HCT116 (cell line): ENCODE measurements at regions not wholly inside any gene's neighbourhood (a gene's known extent, or its start where the extent isn't known, plus 50 kb on each side); places are given as distances from the start of the nearest gene placed in this dataset.

Experiments
- ATAC-seq: fragments of 200-7000 bp; cut with Tn5 transposase; 2 replicates; pipeline ENCODE4 v1.9.1; 2020; ENCODE audit warnings: mild to moderate bottlenecking, moderate library complexity
- BruUV-seq: library from RNA; stranded (reverse); fragments of 400-500 nt; replicated peaks from 2 replicates; lab custom pipeline; 2021; lab: Mats Ljungman, UMichigan
- CTCF ChIA-PET: fragments of 300-600 bp; sonication (Branson Sonifier 250); formaldehyde crosslinking; loops from one replicate; lab custom pipeline; 2021; ENCODE audit warnings: antibody characterized with exemption; lab: Charles Lee
- POLR2A ChIA-PET: fragments of 300-600, 350-600 bp; sonication (Branson Sonifier 250); formaldehyde crosslinking; loops from one replicate; lab custom pipeline; 2021; ENCODE audit warnings: antibody characterized with exemption; lab: Charles Lee
- RAD21 ChIA-PET, 2 experiments: fragments of 300-600 bp; sonication (Branson Sonifier 250); formaldehyde crosslinking; loops; one replicate each; lab custom pipeline; 2023; ENCODE audit warnings: low total read pairs in 2 of 2; ENCODE audit not compliant: uncharacterized antibody in 2 of 2, unreplicated experiment in 2 of 2, low non-redundant PET in 1 of 2; lab: Charles Lee
- DNase-seq: peaks from one replicate; pipeline ENCODE4 v3.0.0-alpha.2; 2010; ENCODE audit warnings: low read depth, low spot score
- H2AFZ ChIP-seq: fragments of 200-600 bp; shearing (Covaris generic), sonication (generic); 2 replicates; pipeline ENCODE4 v1.6.1; 2017; ENCODE audit warnings: low read depth, mixed run types, mixed read lengths, antibody characterized with exemption, low read length; ENCODE audit not compliant: poor library complexity, severe bottlenecking
- H3K27ac ChIP-seq: 2 replicates; pipeline ENCODE4 v1.5.1; 2012; ENCODE audit warnings: low read depth, low read length
- H3K27me3 ChIP-seq: fragments of 200-600 bp; sonication (generic); 2 replicates; pipeline ENCODE4 v1.6.1; 2016; ENCODE audit warnings: mixed run types, low read length, mixed read lengths; ENCODE audit not compliant: insufficient read depth
- H3K36me3 ChIP-seq, 2 experiments: fragments of 200-500 bp in 1 of 2; fragments of 200-600 bp in 1 of 2; sonication (Bioruptor generic) in 1 of 2; sonication (generic) in 1 of 2; 2 replicates each; pipeline versions ENCODE4 v1.5.1 to v1.6.1; 2014 to 2016; ENCODE audit warnings: low read length in 2 of 2, inconsistent platforms in 1 of 2, mixed read lengths in 1 of 2, mixed run types in 1 of 2; ENCODE audit not compliant: insufficient read depth in 2 of 2, control insufficient read depth in 1 of 2
- H3K4me1 ChIP-seq, 2 experiments: fragments of 200-600 bp in 1 of 2; sonication (generic) in 1 of 2; 2 replicates each; pipeline versions ENCODE4 v1.5.1 to v1.6.1; 2012 to 2017; ENCODE audit warnings: low read length in 2 of 2, inconsistent platforms in 1 of 2, mild to moderate bottlenecking in 1 of 2, mixed read lengths in 1 of 2, mixed run types in 1 of 2, moderate library complexity in 1 of 2; ENCODE audit not compliant: insufficient read depth in 2 of 2, control insufficient read depth in 1 of 2
- H3K4me2 ChIP-seq: fragments of 200-600 bp; sonication (generic); 2 replicates; pipeline ENCODE4 v1.6.1; 2017; ENCODE audit warnings: mixed run types, low read length, mixed read lengths
- H3K4me3 ChIP-seq, 2 experiments: fragments of 200-600 bp in 1 of 2; sonication (generic) in 1 of 2; replicated peaks in 1 of 2; 2 replicates each; pipeline ENCODE4 v1.5.1; 2011 to 2016; ENCODE audit warnings: low read length in 2 of 2, control low read depth in 1 of 2, low read depth in 1 of 2, mild to moderate bottlenecking in 1 of 2, mixed read lengths in 1 of 2, mixed run types in 1 of 2
- H3K79me2 ChIP-seq: fragments of 200-600 bp; sonication (generic); 2 replicates; pipeline ENCODE4 v1.6.1; 2017; ENCODE audit warnings: mild to moderate bottlenecking, mixed run types, low read length, moderate library complexity, mixed read lengths; ENCODE audit not compliant: insufficient read depth
- H3K9ac ChIP-seq: fragments of 200-600 bp; sonication (generic); 2 replicates; pipeline ENCODE4 v1.6.1; 2016; ENCODE audit warnings: low read length, mixed read lengths
- H3K9me2 ChIP-seq: fragments of 200-600 bp; sonication (generic), shearing (Covaris generic); 2 replicates; pipeline ENCODE4 v1.6.1; 2017; ENCODE audit warnings: mixed run types, mild to moderate bottlenecking, moderate library complexity; ENCODE audit not compliant: insufficient read depth
- H3K9me3 ChIP-seq, 2 experiments: fragments of 200-500 bp in 1 of 2; fragments of 200-600 bp in 1 of 2; sonication (Bioruptor generic) in 1 of 2; sonication (generic) in 1 of 2; 2 replicates each; pipeline ENCODE4 v1.6.1; 2014 to 2017; ENCODE audit warnings: low read length in 2 of 2, mixed read lengths in 2 of 2, inconsistent platforms in 1 of 2, low read depth in 1 of 2, mild to moderate bottlenecking in 1 of 2, mixed run types in 1 of 2, moderate library complexity in 1 of 2; ENCODE audit not compliant: control insufficient read depth in 1 of 2, insufficient read depth in 1 of 2
- H4K20me1 ChIP-seq: fragments of 200-600 bp; sonication (generic), shearing (Covaris generic); 2 replicates; pipeline ENCODE4 v1.6.1; 2017; ENCODE audit warnings: mixed run types, mild to moderate bottlenecking, moderate library complexity; ENCODE audit not compliant: insufficient read depth
- CBX3 ChIP-seq: IDR thresholded peaks from 2 replicates; pipeline ENCODE4 v1.6.1; 2012; ENCODE audit warnings: low read depth
- CTCF ChIP-seq, 3 experiments: fragments of 200-600 bp in 1 of 3; sonication (generic) in 1 of 3; IDR thresholded peaks in 2 of 3; conservative IDR thresholded peaks in 1 of 3; 2 replicates each; pipeline ENCODE4 v1.5.1; 2012 to 2017; ENCODE audit warnings: low read depth in 2 of 3, low read length in 2 of 3, antibody characterized with exemption in 1 of 3, borderline replicate concordance in 1 of 3, control low read depth in 1 of 3, mild to moderate bottlenecking in 1 of 3, mixed read lengths in 1 of 3, mixed run types in 1 of 3, moderate library complexity in 1 of 3; ENCODE audit not compliant: insufficient read depth in 1 of 3
- EZH2 ChIP-seq: fragments of 200-600 bp; sonication (generic); IDR thresholded peaks from 2 replicates; pipeline ENCODE4 v1.6.1; 2017; ENCODE audit warnings: antibody characterized with exemption, mixed run types
- EZH2phosphoT487 ChIP-seq: fragments of 200-600 bp; IDR thresholded peaks from 2 replicates; pipeline ENCODE4 v1.6.1; 2018; ENCODE audit warnings: antibody characterized with exemption, borderline replicate concordance
- JUND ChIP-seq: IDR thresholded peaks from 2 replicates; pipeline ENCODE4 v1.6.1; 2012
- POLR2A ChIP-seq: IDR thresholded peaks from 2 replicates; pipeline ENCODE4 v1.7.0; 2011; ENCODE audit warnings: borderline replicate concordance; ENCODE audit not compliant: insufficient read depth, insufficient read length; ENCODE audit errors: extremely low read depth
- POLR2AphosphoS5 ChIP-seq: IDR thresholded peaks from 2 replicates; pipeline ENCODE4 v1.6.1; 2011; ENCODE audit warnings: mild to moderate bottlenecking, low read depth, low read length, moderate library complexity
- RAD21 ChIP-seq: IDR thresholded peaks from 2 replicates; pipeline ENCODE4 v1.6.1; 2012; ENCODE audit warnings: low read depth, mild to moderate bottlenecking
- SP1 ChIP-seq: IDR thresholded peaks from 2 replicates; pipeline ENCODE4 v1.6.1; 2012; ENCODE audit warnings: low read depth
- SRF ChIP-seq: IDR thresholded peaks from 2 replicates; pipeline ENCODE4 v1.6.1; 2012; ENCODE audit warnings: low read depth
- ZBTB33 ChIP-seq: IDR thresholded peaks from 2 replicates; pipeline ENCODE4 v1.6.1; 2011; ENCODE audit warnings: mild to moderate bottlenecking, low read length, moderate library complexity; ENCODE audit not compliant: insufficient replicate concordance; ENCODE audit errors: extremely low read depth
- ZNF274 ChIP-seq: fragments of 200-500 bp; sonication (Bioruptor generic); IDR thresholded peaks from 2 replicates; pipeline ENCODE4 v1.6.1; 2014; ENCODE audit warnings: mild to moderate bottlenecking, low read depth, low read length, inconsistent platforms
- intact Hi-C: fragments of 100-400 bp; cut with micrococcal nuclease; formaldehyde crosslinking; loops from 2 replicates; pipeline ENCODE4 v1.10.0; 2022

- Histone ChIP-seq H3K36me3 (no peaks in the 10 kb centered on the region), H3K4me1 (0 out of 4 replicates have a peak, but pooled peaks cover 0 to 5% of the 10 kb centered on the region in 2 experiments), H3K79me2 (no peaks in the 10 kb centered on the region), H3K4me2 (no peak overlapping the region), H3K27me3 (no peaks in the 10 kb centered on the region), H4K20me1 (no peaks in the 10 kb centered on the region), H3K9me2 (no peaks in the 10 kb centered on the region), H3K4me3 (no peak overlapping the region), H2AFZ (no peak overlapping the region), H3K9ac (no peak overlapping the region), H3K9me3 (no peaks in the 10 kb centered on the region), H3K27ac (no peak overlapping the region)
- RAD21 ChIA-PET, result no interaction called here
- intact Hi-C loops, result loop anchor here (10.0 kb wide), 2 partner anchors 705 to 1175 kb away; no protein-coding TSS in a partner anchor
- TF ChIP-seq JUND, result no peak
- no peak for TF ChIP-seq POLR2AphosphoS5
- TF ChIP-seq ZNF274, result no peak
- no peak for TF ChIP-seq POLR2A
- TF ChIP-seq ZBTB33, result no peak
- no peak for TF ChIP-seq CTCF (IDR thresholded peaks at IDR 0.05 in 2 of 3, conservative IDR thresholded peaks at IDR 0.05 in 1 of 3; ENCODE audit: borderline replicate concordance in 1 of 3, insufficient read depth in 1 of 3, low read depth in 2 of 3, low read length in 2 of 3)
- no peak for TF ChIP-seq RAD21
- TF ChIP-seq EZH2, result no peak
- no peak for TF ChIP-seq SP1
- no peak for TF ChIP-seq EZH2phosphoT487
- TF ChIP-seq CBX3, result no peak
- TF ChIP-seq SRF, result no peak
- no TSS peak for BruUV-seq
- POLR2A ChIA-PET, result no interaction called here
- DNase-seq (no peak), ATAC-seq (no peak)
- CTCF ChIA-PET, result interaction anchor here (1.7 kb wide), 1 partner anchor 10 kb away, joined by 3 read pairs; no protein-coding TSS in a partner anchor
Measured at GRCh38 chr2:182639971-182640370, 76.1 kb upstream of the DNAJC10 start.
